K562 (cell line): ENCODE measurements at regions not wholly inside any gene's neighbourhood (a gene's known extent, or its start where the extent isn't known, plus 50 kb on each side); places are given as distances from the start of the nearest gene placed in this dataset.
"Not testable (repeated sequence)": the region's sequence is repeated elsewhere in the genome, so short reads cannot be mapped to it uniquely, and the experiment has no call there.

Source experiments
- ATAC-seq: fragments of 200-7000 bp; cut with Tn5 transposase; 3 replicates; pipeline ENCODE4 v1.9.1; 2020; ENCODE audit warnings: moderate library complexity
- BruUV-seq: library from RNA; stranded (reverse); fragments of 400-500 nt; replicated peaks from 2 replicates; lab custom pipeline; 2021; lab: Mats Ljungman, UMichigan
- CTCF ChIA-PET: fragments of 300-600 bp; formaldehyde crosslinking; extraction: SDS; loops from one replicate; lab custom pipeline; 2021; ENCODE audit warnings: low intra/inter-chr PET ratio; lab: Yijun Ruan, JAX
- POLR2A ChIA-PET: fragments of 300-600, 350-650 bp; sonication (Branson Sonifier 250); formaldehyde crosslinking; extraction: SDS; loops from one replicate; lab custom pipeline; 2021; ENCODE audit warnings: antibody characterized with exemption, inconsistent platforms; lab: Yijun Ruan, JAX
- DNase-seq, 4 experiments: peaks; one replicate each; pipeline versions ENCODE4 v3.0.0 to v3.0.0-alpha.2; 2011 to 2018; ENCODE audit warnings: low spot score in 3 of 4, mixed read lengths in 3 of 4; ENCODE audit errors: extremely low read depth in 1 of 4
- FAIRE-seq: peaks from 2 replicates; lab custom pipeline; 2011; peaks lifted over from hg19 to GRCh38; lab: Jason Lieb, UNC
- H2AFZ ChIP-seq: 2 replicates; pipeline ENCODE4 v1.6.0; 2011; ENCODE audit warnings: low read depth, low read length, control low read depth, inconsistent platforms
- H3K27ac ChIP-seq: fragments of 200-600 bp; 3 replicates; pipeline ENCODE4 v1.8.0; 2011; ENCODE audit warnings: low read depth, mild to moderate bottlenecking, control low read depth, inconsistent platforms, low read length, moderate library complexity, mixed read lengths; ENCODE audit errors: extremely low read depth
- H3K27me3 ChIP-seq, 2 experiments: fragments of 300-600 bp in 1 of 2; 2 replicates in 1 of 2; 3 replicates in 1 of 2; pipeline versions ENCODE4 v1.6.0 to v1.8.0; 2011; ENCODE audit warnings: inconsistent platforms in 2 of 2, low read length in 2 of 2, mild to moderate bottlenecking in 1 of 2, mixed read lengths in 1 of 2, moderate library complexity in 1 of 2; ENCODE audit not compliant: control insufficient read depth in 2 of 2, insufficient read depth in 2 of 2
- H3K36me3 ChIP-seq: fragments of 300-600 bp; 3 replicates; pipeline ENCODE4 v1.8.0; 2011; ENCODE audit warnings: mild to moderate bottlenecking, low read length, inconsistent platforms; ENCODE audit not compliant: control insufficient read depth, insufficient read depth
- H3K4me1 ChIP-seq, 2 experiments: fragments of 200-600 bp in 1 of 2; replicated peaks in 1 of 2; 2 replicates in 1 of 2; 3 replicates in 1 of 2; pipeline versions ENCODE4 v1.5.1 to v1.8.0; 2011; ENCODE audit warnings: inconsistent platforms in 2 of 2, low read length in 2 of 2, mild to moderate bottlenecking in 1 of 2, mixed read lengths in 1 of 2, moderate library complexity in 1 of 2; ENCODE audit not compliant: control insufficient read depth in 2 of 2, insufficient read depth in 2 of 2
- H3K4me2 ChIP-seq: 2 replicates; pipeline ENCODE4 v1.6.1; 2011; ENCODE audit warnings: low read length, control low read depth, inconsistent platforms, mixed read lengths; ENCODE audit not compliant: insufficient read depth
- H3K4me3 ChIP-seq: fragments of 200-600 bp; sonication (generic), shearing (Covaris generic); 2 replicates; pipeline ENCODE4 v1.5.1; 2016; ENCODE audit warnings: control low read depth, inconsistent platforms
- H3K79me2 ChIP-seq: fragments of 200-600 bp; 3 replicates; pipeline ENCODE4 v1.8.0; 2011; ENCODE audit warnings: low read length, inconsistent platforms; ENCODE audit not compliant: control insufficient read depth, insufficient read depth
- H3K9ac ChIP-seq, 2 experiments: 2 replicates each; pipeline versions ENCODE4 v1.6.0 to v1.6.1; 2011; ENCODE audit warnings: low read depth in 2 of 2, low read length in 2 of 2, control low read depth in 1 of 2, inconsistent platforms in 1 of 2, mild to moderate bottlenecking in 1 of 2, mixed read lengths in 1 of 2; ENCODE audit not compliant: insufficient read depth in 1 of 2
- H3K9me1 ChIP-seq: one replicate; pipeline ENCODE4 v1.6.0; 2011; ENCODE audit warnings: inconsistent platforms, mild to moderate bottlenecking, low read length, moderate library complexity; ENCODE audit not compliant: control insufficient read depth, insufficient read depth
- H3K9me3 ChIP-seq: replicated peaks from 2 replicates; pipeline ENCODE4 v1.5.1; 2011; ENCODE audit warnings: low read depth, low read length, inconsistent platforms; ENCODE audit not compliant: control insufficient read depth, insufficient read depth
- H4K20me1 ChIP-seq: replicated peaks from 2 replicates; pipeline ENCODE4 v1.6.1; 2011; ENCODE audit warnings: low read length, inconsistent platforms, mixed read lengths; ENCODE audit not compliant: control insufficient read depth, insufficient read depth
- WGBS: fragments of 100-300 bp; shearing (Covaris generic); methylation state at CpG from one replicate; pipeline ENCODE4 v1.1.6; 2016; ENCODE audit warnings: low coverage, mixed read lengths; ENCODE audit not compliant: insufficient coverage; ENCODE audit errors: missing lambda C conversion rate; 5-methylcytosine and 5-hydroxymethylcytosine counted together
- in situ Hi-C: fragments of 300-500 bp; cut with MboI; formaldehyde crosslinking; loops from 4 replicates; pipeline ENCODE4 v1.15.0; 2018; ENCODE audit warnings: inconsistent platforms, mixed read lengths
- intact Hi-C: fragments of 100-400 bp; cut with micrococcal nuclease; formaldehyde crosslinking; loops from 2 replicates; pipeline ENCODE4 v1.14.2; 2022

DNA sequence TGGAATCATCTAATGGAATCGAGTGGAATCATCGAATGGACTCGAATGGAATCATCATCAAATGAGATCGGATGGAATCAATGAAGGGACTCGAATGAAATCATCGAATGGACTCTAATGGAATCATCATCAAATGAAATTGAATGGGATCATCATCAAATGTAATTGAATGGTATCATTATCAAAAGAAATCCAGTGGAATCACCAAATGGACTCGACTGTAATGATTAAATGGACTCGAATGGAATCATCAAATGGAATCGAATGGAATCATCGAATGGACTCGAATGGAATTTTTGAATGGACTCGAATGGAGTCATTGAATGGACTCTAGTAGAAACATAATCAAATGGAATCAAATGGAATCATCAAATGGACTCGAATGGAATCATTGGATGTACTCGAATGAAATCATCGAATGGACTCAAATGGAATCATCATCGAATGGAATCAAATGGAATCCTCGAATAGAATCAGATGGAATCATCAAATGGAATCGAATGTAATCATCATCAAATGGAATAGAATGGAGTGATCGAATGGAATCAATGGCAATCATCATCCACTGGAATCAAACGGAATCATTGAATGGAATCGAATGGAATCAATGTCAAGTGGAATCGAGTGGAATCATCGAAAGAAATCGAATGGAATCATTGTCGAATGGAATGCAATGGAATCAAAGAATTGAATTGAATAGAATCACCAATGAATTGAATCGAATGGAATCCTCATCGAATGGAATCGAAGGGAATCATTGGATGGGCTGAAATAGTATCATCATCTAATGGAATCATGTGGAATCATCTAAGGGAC lies 234.2 kb downstream of the SHCBP1 start:
- POLR2A ChIA-PET, CTCF ChIA-PET, H3K9me1 ChIP-seq, H3K4me3 ChIP-seq, intact Hi-C loops, H3K36me3 ChIP-seq, H3K27me3 ChIP-seq, H3K9ac ChIP-seq, H3K79me2 ChIP-seq, H3K9me3 ChIP-seq, FAIRE-seq, H2AFZ ChIP-seq, H3K4me1 ChIP-seq, DNase-seq, BruUV-seq, H4K20me1 ChIP-seq, in situ Hi-C loops, H3K4me2 ChIP-seq, H3K27ac ChIP-seq: not testable (repeated sequence)
- peak; percentile 8 for ATAC-seq
- under 1% methylated on average over 28 of the region's 28 CpGs for WGBS

DNA sequence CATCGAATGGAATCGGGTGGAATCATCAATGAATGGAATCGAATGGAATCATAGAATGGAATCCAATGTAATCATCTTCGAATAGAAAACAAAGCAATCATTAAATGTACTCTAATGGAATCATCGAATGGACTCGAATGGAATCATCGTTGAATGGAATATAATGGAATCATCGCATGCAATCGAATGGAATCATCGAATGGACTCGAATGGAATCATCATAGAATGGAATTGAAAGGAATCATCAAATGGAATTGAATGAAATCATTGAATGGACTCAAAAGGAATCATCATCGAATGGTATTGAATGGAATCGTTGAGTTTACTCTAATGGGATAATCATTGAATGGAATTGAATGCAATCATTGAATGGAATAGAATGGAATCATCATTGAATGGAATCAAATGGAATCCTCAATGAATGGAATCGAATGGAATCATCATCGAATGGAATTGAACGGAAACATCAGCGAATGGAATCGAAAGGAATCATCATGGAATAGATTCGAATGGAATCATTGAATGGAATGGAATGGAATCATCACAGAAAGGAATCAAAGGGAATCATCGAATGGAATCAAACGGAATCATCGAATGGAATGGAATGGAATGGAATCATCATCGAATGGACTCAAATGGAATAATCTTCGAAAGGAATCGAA lies 234.9 kb downstream of the SHCBP1 start:
- intact Hi-C loops, H4K20me1 ChIP-seq, H3K27ac ChIP-seq, H3K4me1 ChIP-seq, H3K9me3 ChIP-seq, BruUV-seq, H3K9ac ChIP-seq, ATAC-seq, H3K4me3 ChIP-seq, in situ Hi-C loops, H3K36me3 ChIP-seq, H2AFZ ChIP-seq, FAIRE-seq, CTCF ChIA-PET, H3K27me3 ChIP-seq, H3K9me1 ChIP-seq, POLR2A ChIA-PET, H3K79me2 ChIP-seq, H3K4me2 ChIP-seq: not testable (repeated sequence)
- under 1% methylated on average over 23 of the region's 25 CpGs for WGBS
- peak in 1 of 4 experiments; percentile 39 for DNase-seq

DNA sequence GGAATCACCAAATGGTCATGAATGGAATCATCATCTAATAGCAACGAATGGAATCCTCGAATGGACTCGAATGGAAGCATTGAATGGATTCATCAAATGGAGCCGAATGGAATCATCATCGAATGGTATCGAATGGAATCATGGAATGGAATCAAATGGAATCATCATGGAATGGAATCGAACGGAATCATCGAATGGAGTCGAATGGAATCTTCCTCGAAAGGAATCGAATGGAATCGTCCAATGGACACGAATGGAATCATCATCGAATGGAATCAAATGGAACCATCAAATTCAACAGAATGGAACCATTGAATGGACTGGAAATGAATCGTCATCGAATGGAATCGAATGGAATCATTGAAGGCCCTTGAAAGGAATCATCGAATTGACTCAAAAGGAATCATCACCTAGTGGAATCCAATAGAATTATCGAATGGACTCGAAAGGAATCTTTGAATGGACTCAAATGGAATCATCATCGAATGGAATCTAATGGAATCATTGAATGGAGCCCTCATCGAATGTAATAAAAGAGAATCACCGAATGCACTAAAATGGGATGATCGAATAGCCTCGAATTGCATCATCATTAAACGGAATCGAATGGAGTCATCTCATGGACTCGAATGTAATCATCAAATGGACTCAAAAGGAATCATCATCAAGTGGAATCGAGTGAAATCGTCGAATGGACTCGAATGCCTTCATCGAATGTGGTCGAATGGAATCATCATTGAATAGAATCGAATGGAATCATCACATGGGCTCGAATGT lies 236.7 kb downstream of the SHCBP1 start:
- H3K9ac ChIP-seq, H3K4me2 ChIP-seq, H3K79me2 ChIP-seq, H3K27ac ChIP-seq, ATAC-seq, H3K36me3 ChIP-seq, H4K20me1 ChIP-seq, BruUV-seq, H3K4me3 ChIP-seq, H3K9me1 ChIP-seq, H3K9me3 ChIP-seq, POLR2A ChIA-PET, H3K4me1 ChIP-seq, H3K27me3 ChIP-seq, intact Hi-C loops, FAIRE-seq, in situ Hi-C loops, CTCF ChIA-PET, H2AFZ ChIP-seq: not testable (repeated sequence)
- DNase-seq, result peak in 1 of 4 experiments; percentile 36
- 1% methylated on average over 37 of the region's 37 CpGs for WGBS
